DMS 273 (cell line): ENCODE measurements at regions not wholly inside any gene's neighbourhood (a gene's known extent, or its start where the extent isn't known, plus 50 kb on each side); places are given as distances from the start of the nearest gene placed in this dataset.

ENCODE experiments used
- DNase-seq: peaks from one replicate; lab custom pipeline; 2025; ENCODE audit not compliant: unreplicated experiment; lab: John Stamatoyannopoulos, UW

- DNase-seq = no peak
These were observed 56.0 kb downstream of the BOD1L2 start for GRCh38 chr18:57202881-57203280.

GRCh38 chr18:57205641-57206040, 58.8 kb downstream of the BOD1L2 start:
- no peak for DNase-seq

- no peak for DNase-seq
These were observed 60.4 kb downstream of the BOD1L2 start for GRCh38 chr18:57207124-57207916.

- DNase-seq = no peak
These were observed 61.2 kb downstream of the BOD1L2 start for GRCh38 chr18:57208047-57208446.

GRCh38 chr18:57209713-57210106, 62.8 kb downstream of the BOD1L2 start:
- DNase-seq = no peak

GRCh38 chr18:57210107-57210715, 63.3 kb downstream of the BOD1L2 start:
- DNase-seq = peak; percentile 21

- no peak for DNase-seq
These were observed 64.0 kb downstream of the BOD1L2 start for GRCh38 chr18:57210716-57211411.

GRCh38 chr18:57211412-57211750, 64.5 kb downstream of the BOD1L2 start:
- no peak for DNase-seq

- no peak for DNase-seq
These were observed 64.9 kb downstream of the BOD1L2 start for GRCh38 chr18:57211776-57212175.

- DNase-seq = no peak
These were observed 65.8 kb downstream of the BOD1L2 start for GRCh38 chr18:57212678-57213077.

GRCh38 chr18:57214976-57215375, 68.1 kb downstream of the BOD1L2 start:
- DNase-seq = no peak

- DNase-seq = no peak
These were observed 71.4 kb downstream of the BOD1L2 start for GRCh38 chr18:57218281-57218680.

- no peak for DNase-seq
These were observed 73.1 kb downstream of the BOD1L2 start for GRCh38 chr18:57219964-57220363.

GRCh38 chr18:57220480-57220879, 73.6 kb downstream of the BOD1L2 start:
- peak; percentile 22 for DNase-seq

GRCh38 chr18:57220930-57221483, 74.1 kb downstream of the BOD1L2 start:
- no peak for DNase-seq

GRCh38 chr18:57223144-57223870, 76.4 kb downstream of the BOD1L2 start:
- peak; percentile 77 for DNase-seq

- no peak for DNase-seq
These were observed 84.1 kb downstream of the BOD1L2 start for GRCh38 chr18:57230861-57231585.

- DNase-seq = no peak
These were observed 85.0 kb downstream of the BOD1L2 start for GRCh38 chr18:57231864-57232263.

- peak; percentile 12 for DNase-seq
These were observed 87.5 kb downstream of the BOD1L2 start for GRCh38 chr18:57234346-57234745.

GRCh38 chr18:57241869-57242268, 95.0 kb downstream of the BOD1L2 start:
- no peak for DNase-seq

- DNase-seq = no peak
These were observed 95.4 kb downstream of the BOD1L2 start for GRCh38 chr18:57242285-57242684.
